SIG-M5 treated with dmso at 0.1 percent for 504 hours (cell line): ENCODE measurements at regions not wholly inside any gene's neighbourhood (a gene's known extent, or its start where the extent isn't known, plus 50 kb on each side); places are given as distances from the start of the nearest gene placed in this dataset.

Source experiments
- DNase-seq: peaks from one replicate; lab custom pipeline; 2025; ENCODE audit not compliant: unreplicated experiment; lab: John Stamatoyannopoulos, UW

GRCh38 chr3:117595615-117596014 is 886.0 kb downstream of the TUSC7 start:
- no peak for DNase-seq

- no peak for DNase-seq
Measured at GRCh38 chr3:117596503-117596902, 886.9 kb downstream of the TUSC7 start.

- no peak for DNase-seq
Measured at GRCh38 chr3:117597865-117598264, 888.3 kb downstream of the TUSC7 start.

GRCh38 chr3:117600112-117600511 is 890.5 kb downstream of the TUSC7 start:
- no peak for DNase-seq

GRCh38 chr3:117600666-117601065 is 891.1 kb downstream of the TUSC7 start:
- no peak for DNase-seq

GRCh38 chr3:117602058-117602644 is 892.6 kb downstream of the TUSC7 start:
- DNase-seq, result no peak

GRCh38 chr3:117603097-117603496 is 893.5 kb downstream of the TUSC7 start:
- no peak for DNase-seq

- no peak for DNase-seq
Measured at GRCh38 chr3:117606866-117607265, 897.3 kb downstream of the TUSC7 start.

GRCh38 chr3:117609330-117609729 is 899.8 kb downstream of the TUSC7 start:
- DNase-seq, result no peak

GRCh38 chr3:117610156-117610555 is 900.6 kb downstream of the TUSC7 start:
- DNase-seq, result no peak

- DNase-seq, result no peak
Measured at GRCh38 chr3:117611211-117611610, 901.6 kb downstream of the TUSC7 start.

- DNase-seq, result no peak
Measured at GRCh38 chr3:117616227-117616626, 906.6 kb downstream of the TUSC7 start.

- DNase-seq, result no peak
Measured at GRCh38 chr3:117617906-117618305, 908.3 kb downstream of the TUSC7 start.

- DNase-seq, result no peak
Measured at GRCh38 chr3:117618462-117618861, 908.9 kb downstream of the TUSC7 start.

GRCh38 chr3:117619805-117620204 is 910.2 kb downstream of the TUSC7 start:
- DNase-seq, result no peak

- DNase-seq, result no peak
Measured at GRCh38 chr3:117622171-117622841, 912.7 kb downstream of the TUSC7 start.

GRCh38 chr3:117624424-117624823 is 914.8 kb downstream of the TUSC7 start:
- no peak for DNase-seq

GRCh38 chr3:117625174-117625573 is 915.6 kb downstream of the TUSC7 start:
- DNase-seq, result no peak

GRCh38 chr3:117626577-117626976 is 917.0 kb downstream of the TUSC7 start:
- no peak for DNase-seq

GRCh38 chr3:117628823-117629291 is 919.3 kb downstream of the TUSC7 start:
- peak; percentile 55 for DNase-seq

GRCh38 chr3:117629505-117629904 is 919.9 kb downstream of the TUSC7 start:
- DNase-seq, result no peak

GRCh38 chr3:117630469-117630868 is 920.9 kb downstream of the TUSC7 start:
- DNase-seq, result no peak

- DNase-seq, result no peak
Measured at GRCh38 chr3:117630885-117631284, 921.3 kb downstream of the TUSC7 start.
